Stimulated activated effector memory CD8-positive, alpha-beta T cell treated with anti-CD3 and anti-CD28 coated beads, Interleukin-12 subunit alpha, Interleukin-12 subunit beta, amount 100 ng/mL, for 72 hours (primary cell): ENCODE measurements at regions not wholly inside any gene's neighbourhood (a gene's known extent, or its start where the extent isn't known, plus 50 kb on each side); places are given as distances from the start of the nearest gene placed in this dataset.

Source experiments
- ATAC-seq: fragments of 150-1000 bp; cut with Tn5 transposase; 2 replicates; pipeline ENCODE4 v1.10.0; 2021
- DNase-seq, 2 donors: peaks; one replicate each; pipeline ENCODE4 v3.0.0; 2021 to 2022; ENCODE audit warnings: low spot score in 2 of 2
- H3K27ac Mint-ChIP-seq: one replicate; pipeline ENCODE4 v1.8.0; 2022; ENCODE audit warnings: mild to moderate bottlenecking, mixed read lengths
- H3K36me3 Mint-ChIP-seq: one replicate; pipeline ENCODE4 v1.8.0; 2022; ENCODE audit warnings: mild to moderate bottlenecking, mixed read lengths
- H3K4me1 Mint-ChIP-seq: one replicate; pipeline ENCODE4 v1.8.0; 2022; ENCODE audit warnings: mixed read lengths
- H3K4me3 Mint-ChIP-seq: one replicate; pipeline ENCODE4 v1.8.0; 2022; ENCODE audit warnings: mild to moderate bottlenecking, mixed read lengths
- H3K9me3 Mint-ChIP-seq: one replicate; pipeline ENCODE4 v1.8.0; 2022; ENCODE audit warnings: mixed read lengths

- Mint-ChIP-seq H3K9me3 (peaks cover 7% of the 10 kb centered on the region), H3K27ac (no peak overlapping the region), H3K36me3 (no peaks in the 10 kb centered on the region)
These were observed 107.2 kb upstream of the LRRC3B start for GRCh38 chr3:26515351-26515750.

GRCh38 chr3:26521261-26521660 lies 101.3 kb upstream of the LRRC3B start:
- peaks cover 29% of the 10 kb centered on the region for H3K9me3 Mint-ChIP-seq
- H3K4me1 Mint-ChIP-seq = no peaks in the 10 kb centered on the region
- DNase-seq = no peak
- no peak for ATAC-seq
- H3K27ac Mint-ChIP-seq = no peak overlapping the region
- no peak overlapping the region for H3K4me3 Mint-ChIP-seq
- H3K36me3 Mint-ChIP-seq = no peaks in the 10 kb centered on the region

More at GRCh38 chr3:26515351-26515750, 107.2 kb upstream of the LRRC3B start:
- ATAC-seq (no peak), DNase-seq (no peak)
- H3K4me3 Mint-ChIP-seq = no peak overlapping the region
- H3K4me1 Mint-ChIP-seq = no peaks in the 10 kb centered on the region

- Mint-ChIP-seq H3K4me3 (no peak overlapping the region), H3K4me1 (no peaks in the 10 kb centered on the region), H3K36me3 (no peaks in the 10 kb centered on the region), H3K9me3 (peaks cover 27% of the 10 kb centered on the region), H3K27ac (no peak overlapping the region)
- DNase-seq (no peak), ATAC-seq (no peak)
These were observed 99.7 kb upstream of the LRRC3B start for GRCh38 chr3:26522919-26523318.

GRCh38 chr3:26525013-26525412 lies 97.6 kb upstream of the LRRC3B start:
- ATAC-seq (no peak), DNase-seq (no peak)
- no peak overlapping the region for H3K4me3 Mint-ChIP-seq
- no peak overlapping the region for H3K27ac Mint-ChIP-seq
- H3K4me1 Mint-ChIP-seq = no peaks in the 10 kb centered on the region
- no peaks in the 10 kb centered on the region for H3K36me3 Mint-ChIP-seq
- peaks cover 32% of the 10 kb centered on the region for H3K9me3 Mint-ChIP-seq

GRCh38 chr3:26535151-26535550 lies 87.4 kb upstream of the LRRC3B start:
- Mint-ChIP-seq H3K36me3 (no peaks in the 10 kb centered on the region), H3K9me3 (peaks cover 13% of the 10 kb centered on the region), H3K27ac (no peak overlapping the region), H3K4me1 (no peaks in the 10 kb centered on the region), H3K4me3 (no peak overlapping the region)
- ATAC-seq (no peak), DNase-seq (no peak)

- H3K27ac Mint-ChIP-seq = no peak overlapping the region
- H3K4me3 Mint-ChIP-seq = no peak overlapping the region
- ATAC-seq (no peak), DNase-seq (no peak)
- H3K9me3 Mint-ChIP-seq = peaks cover 10% of the 10 kb centered on the region
- no peaks in the 10 kb centered on the region for H3K36me3 Mint-ChIP-seq
- H3K4me1 Mint-ChIP-seq = no peaks in the 10 kb centered on the region
These were observed 85.6 kb upstream of the LRRC3B start for GRCh38 chr3:26536955-26537354.

- H3K4me3 Mint-ChIP-seq = no peak overlapping the region
- H3K27ac Mint-ChIP-seq = no peak overlapping the region
- no peaks in the 10 kb centered on the region for H3K36me3 Mint-ChIP-seq
- ATAC-seq = no peak
- no peak for DNase-seq
- H3K4me1 Mint-ChIP-seq = no peaks in the 10 kb centered on the region
- H3K9me3 Mint-ChIP-seq = peaks cover 17% of the 10 kb centered on the region
These were observed 72.2 kb upstream of the LRRC3B start for GRCh38 chr3:26550413-26550812.

GRCh38 chr3:26556637-26557036 lies 65.9 kb upstream of the LRRC3B start:
- ATAC-seq = no peak
- H3K9me3 Mint-ChIP-seq = peaks cover 10% of the 10 kb centered on the region
- H3K4me3 Mint-ChIP-seq = no peak overlapping the region
- H3K36me3 Mint-ChIP-seq = no peaks in the 10 kb centered on the region
- no peak overlapping the region for H3K27ac Mint-ChIP-seq
- no peaks in the 10 kb centered on the region for H3K4me1 Mint-ChIP-seq
- no peak for DNase-seq

- no peaks in the 10 kb centered on the region for H3K36me3 Mint-ChIP-seq
- H3K9me3 Mint-ChIP-seq = peaks cover 10% of the 10 kb centered on the region
- DNase-seq = no peak
- ATAC-seq = no peak
- H3K27ac Mint-ChIP-seq = no peak overlapping the region
- no peaks in the 10 kb centered on the region for H3K4me1 Mint-ChIP-seq
- no peak overlapping the region for H3K4me3 Mint-ChIP-seq
These were observed 64.3 kb upstream of the LRRC3B start for GRCh38 chr3:26558257-26558656.

GRCh38 chr3:26559227-26559626 lies 63.3 kb upstream of the LRRC3B start:
- Mint-ChIP-seq H3K36me3 (no peaks in the 10 kb centered on the region), H3K9me3 (peaks cover 5% of the 10 kb centered on the region), H3K27ac (no peak overlapping the region), H3K4me1 (no peaks in the 10 kb centered on the region), H3K4me3 (no peak overlapping the region)
- no peak for DNase-seq
- ATAC-seq = no peak

GRCh38 chr3:26560081-26560480 lies 62.5 kb upstream of the LRRC3B start:
- DNase-seq (no peak), ATAC-seq (no peak)
- Mint-ChIP-seq H3K4me1 (no peaks in the 10 kb centered on the region), H3K4me3 (no peak overlapping the region), H3K9me3 (peaks cover 5% of the 10 kb centered on the region), H3K27ac (no peak overlapping the region), H3K36me3 (no peaks in the 10 kb centered on the region)

GRCh38 chr3:26562021-26562768 lies 60.4 kb upstream of the LRRC3B start:
- Mint-ChIP-seq H3K36me3 (no peaks in the 10 kb centered on the region), H3K9me3 (peaks cover 3% of the 10 kb centered on the region), H3K27ac (no peak overlapping the region), H3K4me1 (no peaks in the 10 kb centered on the region), H3K4me3 (no peak overlapping the region)
- DNase-seq (no peak), ATAC-seq (no peak)
